ENCODE measurements at regions not wholly inside any gene's neighbourhood (a gene's known extent, or its start where the extent isn't known, plus 50 kb on each side); places are given as distances from the start of the nearest gene placed in this dataset.
A peak's percentile ranks its signal among the peaks of the same experiment; 100 is the strongest.

DNA sequence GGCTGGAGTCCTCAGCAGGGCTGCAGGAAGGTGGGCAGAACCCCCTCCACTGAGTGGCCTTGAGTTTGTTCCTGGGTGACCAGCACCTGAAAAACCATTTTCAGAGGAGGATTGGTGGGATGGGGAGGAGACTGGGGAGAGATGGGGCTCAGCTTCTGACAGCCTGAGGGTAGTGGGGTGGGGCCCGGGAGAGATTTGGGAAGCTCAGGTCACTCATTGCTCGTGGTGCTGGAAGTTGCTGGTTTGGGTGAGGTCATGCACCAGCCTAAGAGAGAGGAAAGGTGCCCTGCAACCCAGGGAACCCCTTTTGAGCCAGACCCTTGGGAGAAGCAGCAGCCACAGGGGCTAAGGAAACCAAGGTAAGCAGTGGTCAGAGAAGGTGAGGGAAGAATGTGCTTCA is 100.8 kb downstream of the EBNA1BP2 start:
- no peak for DNase-seq (ENCODE audit: low spot score)
- peaks cover 30% of the 10 kb centered on the region for H3K4me1 Mint-ChIP-seq
- H3K27ac Mint-ChIP-seq, result no peak overlapping the region

DNA sequence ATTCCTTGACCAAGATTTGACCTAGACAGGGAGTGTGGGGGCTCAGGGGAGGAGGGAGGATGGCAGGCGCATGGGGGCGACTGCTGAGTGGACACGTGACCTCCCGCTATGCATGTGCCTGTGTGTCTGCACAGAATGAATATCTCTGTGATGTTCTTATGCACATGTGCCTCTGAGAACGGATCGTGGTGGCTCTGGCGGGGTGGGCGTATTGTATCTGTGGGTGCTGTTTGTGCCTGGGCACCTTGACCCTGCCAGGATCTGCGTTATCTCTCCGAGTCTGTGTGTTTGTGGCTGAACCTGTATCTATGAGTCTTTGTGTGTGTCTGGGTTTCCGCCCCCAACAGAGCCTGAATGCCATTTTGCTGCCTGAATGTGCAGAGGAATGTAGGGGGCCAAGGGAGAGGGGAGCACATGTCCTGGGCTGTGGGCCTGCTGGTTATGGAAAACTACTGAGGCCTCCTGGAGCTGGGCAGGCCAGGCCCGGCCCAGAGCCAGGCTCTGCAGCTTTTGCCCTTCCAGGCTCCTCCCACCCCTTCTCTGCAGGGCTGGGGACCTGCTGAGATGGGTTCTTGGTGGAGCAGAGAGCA is 102.5 kb downstream of the EBNA1BP2 start:
- peaks cover 22% of the 10 kb centered on the region for H3K4me1 ChIP-seq (ENCODE audit: insufficient read depth)
- Mint-ChIP-seq H3K36me3 (ENCODE audit: low read depth) (no peaks in the 10 kb centered on the region), H3K9me3 (no peaks in the 10 kb centered on the region; the same call in 2 of the 3 replicates), H3K27me3 (ENCODE audit: insufficient read depth, low read depth, poor library complexity) (peaks cover 6% of the 10 kb centered on the region), H3K4me3 (no peak overlapping the region), H3K4me1 (peaks cover 30% of the 10 kb centered on the region), H3K27ac (no peak overlapping the region)
- 0 out of 2 replicates have a peak, but pooled peaks cover 4% of the 10 kb centered on the region for H3K9me2 ChIP-seq (ENCODE audit: insufficient read depth)
- peak overlapping the region; percentile 72; the same call in 1 of the 2 replicates for H3K4me2 ChIP-seq
- peaks cover 10% of the 10 kb centered on the region; the same call in 1 of the 2 replicates for H3F3A ChIP-seq (replicated peaks; ENCODE audit: low read depth)
- H3K36me3 ChIP-seq (ENCODE audit: insufficient read depth), result no peaks in the 10 kb centered on the region
- peaks cover 12% of the 10 kb centered on the region; the same call in 1 of the 2 replicates for H3K27me3 ChIP-seq (ENCODE audit: insufficient read depth)
- peak overlapping the region; percentile 83 for H2AFZ ChIP-seq
- H3K79me2 ChIP-seq (replicated peaks; ENCODE audit: insufficient read depth), result no peaks in the 10 kb centered on the region
- ATAC-seq (peak; percentile 38), DNase-seq (ENCODE audit: low spot score) (peak; percentile 49)
- H3K4me3 ChIP-seq, result no peak overlapping the region
- H4K20me1 ChIP-seq (replicated peaks; ENCODE audit: insufficient read depth), result no peaks in the 10 kb centered on the region
- H3K27ac ChIP-seq (ENCODE audit: low read depth), result no peak overlapping the region
- TF ChIP-seq, protein P1, sequence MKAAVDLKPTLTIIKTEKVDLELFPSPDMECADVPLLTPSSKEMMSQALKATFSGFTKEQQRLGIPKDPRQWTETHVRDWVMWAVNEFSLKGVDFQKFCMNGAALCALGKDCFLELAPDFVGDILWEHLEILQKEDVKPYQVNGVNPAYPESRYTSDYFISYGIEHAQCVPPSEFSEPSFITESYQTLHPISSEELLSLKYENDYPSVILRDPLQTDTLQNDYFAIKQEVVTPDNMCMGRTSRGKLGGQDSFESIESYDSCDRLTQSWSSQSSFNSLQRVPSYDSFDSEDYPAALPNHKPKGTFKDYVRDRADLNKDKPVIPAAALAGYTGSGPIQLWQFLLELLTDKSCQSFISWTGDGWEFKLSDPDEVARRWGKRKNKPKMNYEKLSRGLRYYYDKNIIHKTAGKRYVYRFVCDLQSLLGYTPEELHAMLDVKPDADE (IDR thresholded peaks at IDR 0.05), result no peak
- TF ChIP-seq, protein P2, sequence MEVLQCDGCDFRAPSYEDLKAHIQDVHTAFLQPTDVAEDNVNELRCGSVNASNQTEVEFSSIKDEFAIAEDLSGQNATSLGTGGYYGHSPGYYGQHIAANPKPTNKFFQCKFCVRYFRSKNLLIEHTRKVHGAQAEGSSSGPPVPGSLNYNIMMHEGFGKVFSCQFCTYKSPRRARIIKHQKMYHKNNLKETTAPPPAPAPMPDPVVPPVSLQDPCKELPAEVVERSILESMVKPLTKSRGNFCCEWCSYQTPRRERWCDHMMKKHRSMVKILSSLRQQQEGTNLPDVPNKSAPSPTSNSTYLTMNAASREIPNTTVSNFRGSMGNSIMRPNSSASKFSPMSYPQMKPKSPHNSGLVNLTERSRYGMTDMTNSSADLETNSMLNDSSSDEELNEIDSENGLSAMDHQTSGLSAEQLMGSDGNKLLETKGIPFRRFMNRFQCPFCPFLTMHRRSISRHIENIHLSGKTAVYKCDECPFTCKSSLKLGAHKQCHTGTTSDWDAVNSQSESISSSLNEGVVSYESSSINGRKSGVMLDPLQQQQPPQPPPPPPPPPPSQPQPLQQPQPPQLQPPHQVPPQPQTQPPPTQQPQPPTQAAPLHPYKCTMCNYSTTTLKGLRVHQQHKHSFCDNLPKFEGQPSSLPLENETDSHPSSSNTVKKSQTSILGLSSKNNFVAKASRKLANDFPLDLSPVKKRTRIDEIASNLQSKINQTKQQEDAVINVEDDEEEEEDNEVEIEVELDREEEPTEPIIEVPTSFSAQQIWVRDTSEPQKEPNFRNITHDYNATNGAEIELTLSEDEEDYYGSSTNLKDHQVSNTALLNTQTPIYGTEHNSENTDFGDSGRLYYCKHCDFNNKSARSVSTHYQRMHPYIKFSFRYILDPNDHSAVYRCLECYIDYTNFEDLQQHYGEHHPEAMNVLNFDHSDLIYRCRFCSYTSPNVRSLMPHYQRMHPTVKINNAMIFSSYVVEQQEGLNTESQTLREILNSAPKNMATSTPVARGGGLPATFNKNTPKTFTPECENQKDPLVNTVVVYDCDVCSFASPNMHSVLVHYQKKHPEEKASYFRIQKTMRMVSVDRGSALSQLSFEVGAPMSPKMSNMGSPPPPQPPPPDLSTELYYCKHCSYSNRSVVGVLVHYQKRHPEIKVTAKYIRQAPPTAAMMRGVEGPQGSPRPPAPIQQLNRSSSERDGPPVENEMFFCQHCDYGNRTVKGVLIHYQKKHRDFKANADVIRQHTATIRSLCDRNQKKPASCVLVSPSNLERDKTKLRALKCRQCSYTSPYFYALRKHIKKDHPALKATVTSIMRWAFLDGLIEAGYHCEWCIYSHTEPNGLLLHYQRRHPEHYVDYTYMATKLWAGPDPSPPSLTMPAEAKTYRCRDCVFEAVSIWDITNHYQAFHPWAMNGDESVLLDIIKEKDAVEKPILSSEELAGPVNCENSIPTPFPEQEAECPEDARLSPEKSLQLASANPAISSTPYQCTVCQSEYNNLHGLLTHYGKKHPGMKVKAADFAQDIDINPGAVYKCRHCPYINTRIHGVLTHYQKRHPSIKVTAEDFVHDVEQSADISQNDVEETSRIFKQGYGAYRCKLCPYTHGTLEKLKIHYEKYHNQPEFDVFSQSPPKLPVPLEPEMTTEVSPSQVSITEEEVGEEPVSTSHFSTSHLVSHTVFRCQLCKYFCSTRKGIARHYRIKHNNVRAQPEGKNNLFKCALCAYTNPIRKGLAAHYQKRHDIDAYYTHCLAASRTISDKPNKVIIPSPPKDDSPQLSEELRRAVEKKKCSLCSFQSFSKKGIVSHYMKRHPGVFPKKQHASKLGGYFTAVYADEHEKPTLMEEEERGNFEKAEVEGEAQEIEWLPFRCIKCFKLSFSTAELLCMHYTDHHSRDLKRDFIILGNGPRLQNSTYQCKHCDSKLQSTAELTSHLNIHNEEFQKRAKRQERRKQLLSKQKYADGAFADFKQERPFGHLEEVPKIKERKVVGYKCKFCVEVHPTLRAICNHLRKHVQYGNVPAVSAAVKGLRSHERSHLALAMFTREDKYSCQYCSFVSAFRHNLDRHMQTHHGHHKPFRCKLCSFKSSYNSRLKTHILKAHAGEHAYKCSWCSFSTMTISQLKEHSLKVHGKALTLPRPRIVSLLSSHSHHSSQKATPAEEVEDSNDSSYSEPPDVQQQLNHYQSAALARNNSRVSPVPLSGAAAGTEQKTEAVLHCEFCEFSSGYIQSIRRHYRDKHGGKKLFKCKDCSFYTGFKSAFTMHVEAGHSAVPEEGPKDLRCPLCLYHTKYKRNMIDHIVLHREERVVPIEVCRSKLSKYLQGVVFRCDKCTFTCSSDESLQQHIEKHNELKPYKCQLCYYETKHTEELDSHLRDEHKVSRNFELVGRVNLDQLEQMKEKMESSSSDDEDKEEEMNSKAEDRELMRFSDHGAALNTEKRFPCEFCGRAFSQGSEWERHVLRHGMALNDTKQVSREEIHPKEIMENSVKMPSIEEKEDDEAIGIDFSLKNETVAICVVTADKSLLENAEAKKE (CRISPR knock-in tag; IDR thresholded peaks at IDR 0.05), result no peak
- TF ChIP-seq ZNF114 (CRISPR knock-in tag; IDR thresholded peaks at IDR 0.05), result no peak
- no peak for TF ChIP-seq POLR2AphosphoS5 (IDR thresholded peaks at IDR 0.05; ENCODE audit: low read depth)

More for the DNA sequence above, 100.8 kb downstream of the EBNA1BP2 start:
- Histone ChIP-seq H3K4me1 (ENCODE audit: insufficient read depth) (peaks cover 22% of the 10 kb centered on the region), H3K4me2 (no peak overlapping the region), H3K27me3 (ENCODE audit: insufficient read depth) (peaks cover 12% of the 10 kb centered on the region; the same call in 1 of the 2 replicates), H3K27ac (ENCODE audit: low read depth) (no peak overlapping the region), H3F3A (replicated peaks; ENCODE audit: low read depth) (peaks cover 10% of the 10 kb centered on the region; the same call in 1 of the 2 replicates), H3K9me2 (ENCODE audit: insufficient read depth) (0 out of 2 replicates have a peak, but pooled peaks cover 4% of the 10 kb centered on the region), H3K4me3 (no peak overlapping the region), H3K36me3 (ENCODE audit: insufficient read depth) (no peaks in the 10 kb centered on the region), H2AFZ (no peak overlapping the region), H3K79me2 (replicated peaks; ENCODE audit: insufficient read depth) (no peaks in the 10 kb centered on the region), H4K20me1 (replicated peaks; ENCODE audit: insufficient read depth) (no peaks in the 10 kb centered on the region)
- TF ChIP-seq CREB1 (CRISPR knock-in tag; IDR thresholded peaks at IDR 0.05; ENCODE audit: low read depth) (no peak), EZH2phosphoT487 (IDR thresholded peaks at IDR 0.05; ENCODE audit: unreplicated experiment) (no peak), POLR2AphosphoS5 (IDR thresholded peaks at IDR 0.05; ENCODE audit: low read depth) (no peak), EZH2 (IDR thresholded peaks at IDR 0.05; ENCODE audit: low read depth, unreplicated experiment) (no peak), STAT1 (IDR thresholded peaks at IDR 0.05; ENCODE audit: unreplicated experiment) (no peak), ZNF114 (CRISPR knock-in tag; IDR thresholded peaks at IDR 0.05) (no peak)
- TF ChIP-seq, protein P3, sequence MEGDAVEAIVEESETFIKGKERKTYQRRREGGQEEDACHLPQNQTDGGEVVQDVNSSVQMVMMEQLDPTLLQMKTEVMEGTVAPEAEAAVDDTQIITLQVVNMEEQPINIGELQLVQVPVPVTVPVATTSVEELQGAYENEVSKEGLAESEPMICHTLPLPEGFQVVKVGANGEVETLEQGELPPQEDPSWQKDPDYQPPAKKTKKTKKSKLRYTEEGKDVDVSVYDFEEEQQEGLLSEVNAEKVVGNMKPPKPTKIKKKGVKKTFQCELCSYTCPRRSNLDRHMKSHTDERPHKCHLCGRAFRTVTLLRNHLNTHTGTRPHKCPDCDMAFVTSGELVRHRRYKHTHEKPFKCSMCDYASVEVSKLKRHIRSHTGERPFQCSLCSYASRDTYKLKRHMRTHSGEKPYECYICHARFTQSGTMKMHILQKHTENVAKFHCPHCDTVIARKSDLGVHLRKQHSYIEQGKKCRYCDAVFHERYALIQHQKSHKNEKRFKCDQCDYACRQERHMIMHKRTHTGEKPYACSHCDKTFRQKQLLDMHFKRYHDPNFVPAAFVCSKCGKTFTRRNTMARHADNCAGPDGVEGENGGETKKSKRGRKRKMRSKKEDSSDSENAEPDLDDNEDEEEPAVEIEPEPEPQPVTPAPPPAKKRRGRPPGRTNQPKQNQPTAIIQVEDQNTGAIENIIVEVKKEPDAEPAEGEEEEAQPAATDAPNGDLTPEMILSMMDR (conservative IDR thresholded peaks at IDR 0.05; ENCODE audit: low read depth in 2 of 2), result no peak
- TF ChIP-seq, protein P1 (IDR thresholded peaks at IDR 0.05), result no peak
- Mint-ChIP-seq H3K36me3 (ENCODE audit: low read depth) (no peaks in the 10 kb centered on the region), H3K9me3 (no peaks in the 10 kb centered on the region; the same call in 2 of the 3 replicates), H3K4me3 (no peak overlapping the region), H3K27me3 (ENCODE audit: insufficient read depth, low read depth, poor library complexity) (peaks cover 6% of the 10 kb centered on the region)
- no peak for ATAC-seq
